ENCODE measurements at regions not wholly inside any gene's neighbourhood (a gene's known extent, or its start where the extent isn't known, plus 50 kb on each side); places are given as distances from the start of the nearest gene placed in this dataset.

- TF ChIP-seq EGR1 (IDR thresholded peaks at IDR 0.05) = no peak
- TF ChIP-seq YY1 (IDR thresholded peaks at IDR 0.05; ENCODE audit: low read depth) = no peak
- TF ChIP-seq ZBTB7A (IDR thresholded peaks at IDR 0.05; ENCODE audit: low read depth) = no peak
- TF ChIP-seq TEAD4 (IDR thresholded peaks at IDR 0.05) = no peak
- TF ChIP-seq MAX (IDR thresholded peaks at IDR 0.05) = no peak
- TF ChIP-seq NFIC (IDR thresholded peaks at IDR 0.05) = no peak
- no peak for TF ChIP-seq CREB1 (IDR thresholded peaks at IDR 0.05; ENCODE audit: low read depth)
- TF ChIP-seq EP300 (IDR thresholded peaks at IDR 0.05; ENCODE audit: borderline replicate concordance) = no peak
- no peak for TF ChIP-seq TAF1 (IDR thresholded peaks at IDR 0.05; ENCODE audit: low read depth)
- no peak for TF ChIP-seq USF1 (IDR thresholded peaks at IDR 0.05)
- TF ChIP-seq REST (IDR thresholded peaks at IDR 0.05; ENCODE audit: low read depth) = no peak
- no peak for TF ChIP-seq RAD21 (IDR thresholded peaks at IDR 0.05; ENCODE audit: low read depth)
- TF ChIP-seq CEBPB (IDR thresholded peaks at IDR 0.05) = no peak
- TF ChIP-seq FOXM1 (IDR thresholded peaks at IDR 0.05; ENCODE audit: borderline replicate concordance, low read depth) = no peak
- TF ChIP-seq TCF12 (IDR thresholded peaks at IDR 0.05; ENCODE audit: low read depth) = no peak
Measured at GRCh38 chr12:18868717-18869116, 130.8 kb downstream of the CAPZA3 start.

- TF ChIP-seq ZBTB7A (IDR thresholded peaks at IDR 0.05; ENCODE audit: low read depth) = no peak
- no peak for TF ChIP-seq TCF12 (IDR thresholded peaks at IDR 0.05; ENCODE audit: low read depth)
- TF ChIP-seq USF1 (IDR thresholded peaks at IDR 0.05) = no peak
- TF ChIP-seq NFIC (IDR thresholded peaks at IDR 0.05) = no peak
- no peak for TF ChIP-seq TEAD4 (IDR thresholded peaks at IDR 0.05)
- TF ChIP-seq MAX (IDR thresholded peaks at IDR 0.05) = no peak
- TF ChIP-seq TAF1 (IDR thresholded peaks at IDR 0.05; ENCODE audit: low read depth) = no peak
- no peak for TF ChIP-seq CREB1 (IDR thresholded peaks at IDR 0.05; ENCODE audit: low read depth)
- TF ChIP-seq RAD21 (IDR thresholded peaks at IDR 0.05; ENCODE audit: low read depth) = no peak
- no peak for TF ChIP-seq FOXM1 (IDR thresholded peaks at IDR 0.05; ENCODE audit: borderline replicate concordance, low read depth)
- TF ChIP-seq REST (IDR thresholded peaks at IDR 0.05; ENCODE audit: low read depth) = no peak
- no peak for TF ChIP-seq CEBPB (IDR thresholded peaks at IDR 0.05)
- no peak for TF ChIP-seq YY1 (IDR thresholded peaks at IDR 0.05; ENCODE audit: low read depth)
- TF ChIP-seq EGR1 (IDR thresholded peaks at IDR 0.05) = no peak
- no peak for TF ChIP-seq EP300 (IDR thresholded peaks at IDR 0.05; ENCODE audit: borderline replicate concordance)
Measured at GRCh38 chr12:18872770-18873169, 134.9 kb downstream of the CAPZA3 start.

GRCh38 chr12:18878676-18879180 lies 140.8 kb downstream of the CAPZA3 start:
- TF ChIP-seq EP300 (IDR thresholded peaks at IDR 0.05; ENCODE audit: borderline replicate concordance) (no peak), TAF1 (IDR thresholded peaks at IDR 0.05; ENCODE audit: low read depth) (no peak), NFIC (IDR thresholded peaks at IDR 0.05) (no peak), REST (IDR thresholded peaks at IDR 0.05; ENCODE audit: low read depth) (no peak), FOXM1 (IDR thresholded peaks at IDR 0.05; ENCODE audit: borderline replicate concordance, low read depth) (no peak), USF1 (IDR thresholded peaks at IDR 0.05) (no peak), ZBTB7A (IDR thresholded peaks at IDR 0.05; ENCODE audit: low read depth) (no peak)

- TF ChIP-seq MAX (IDR thresholded peaks at IDR 0.05) = no peak
- TF ChIP-seq USF1 (IDR thresholded peaks at IDR 0.05) = no peak
- TF ChIP-seq ZBTB7A (IDR thresholded peaks at IDR 0.05; ENCODE audit: low read depth) = no peak
- no peak for TF ChIP-seq TCF12 (IDR thresholded peaks at IDR 0.05; ENCODE audit: low read depth)
Measured at GRCh38 chr12:18882690-18883089, 144.8 kb downstream of the CAPZA3 start.
